Adrenal gland (tissue), 9 donors: ENCODE measurements at regions not wholly inside any gene's neighbourhood (a gene's known extent, or its start where the extent isn't known, plus 50 kb on each side); places are given as distances from the start of the nearest gene placed in this dataset.

Experiments
- DNase-seq, 7 donors: peaks; one replicate each; pipeline ENCODE4 v3.0.0-alpha.2; 2019 to 2020
- H3K27ac ChIP-seq, 5 donors: fragments of 200-600 bp; sonication (generic) in 4 of 5; 1 replicate in 3 of 5; 2 replicates in 2 of 5; pipeline versions ENCODE4 v1.5.1 to v1.8.0; 2016 to 2020; ENCODE audit warnings: mild to moderate bottlenecking in 1 of 5
- H3K27me3 ChIP-seq: fragments of 200-600 bp; 2 replicates; pipeline ENCODE4 v1.8.0; 2021
- H3K36me3 ChIP-seq, 2 donors: fragments of 200-600 bp; replicated peaks in 1 of 2; 1 replicate in 1 of 2; 2 replicates in 1 of 2; pipeline versions ENCODE4 v1.5.1 to v1.8.0; 2018 to 2022
- H3K4me1 ChIP-seq, 2 donors: fragments of 200-600 bp; replicated peaks in 1 of 2; 1 replicate in 1 of 2; 2 replicates in 1 of 2; pipeline versions ENCODE4 v1.5.1 to v1.8.0; 2018 to 2021
- H3K4me3 ChIP-seq, 4 donors: fragments of 200-600 bp; sonication (generic) in 3 of 4; one replicate each; pipeline ENCODE4 v1.5.1; 2016 to 2018
- H3K9me3 ChIP-seq, 3 donors: fragments of 200-600 bp; sonication (generic) in 1 of 3; replicated peaks in 1 of 3; 1 replicate in 2 of 3; 2 replicates in 1 of 3; pipeline versions ENCODE4 v1.5.1 to v1.8.0; 2016 to 2021
- POLR2A ChIP-seq, 2 donors: fragments of 450-650 bp; IDR thresholded peaks; one replicate each; pipeline ENCODE4 v1.6.1; 2017; ENCODE audit warnings: antibody characterized with exemption in 2 of 2, mild to moderate bottlenecking in 2 of 2, moderate library complexity in 1 of 2
- WGBS, 4 donors: extraction: QIAGEN DNeasy Blood & Tissue Kit in 2 of 4; methylation state at CpG; one replicate each; pipeline versions ENCODE4 v1.1.5 to v1.1.7; 2013 to 2017; 5-methylcytosine and 5-hydroxymethylcytosine counted together
- intact Hi-C, 2 donors: fragments of 100-400 bp; cut with DNase I; formaldehyde crosslinking; loops; one replicate each; pipeline versions ENCODE4 v1.14.1 to v1.15.0; 2022 to 2023
- TF ChIP-seq, protein P1 (sequence below), 6 experiments: fragments of 450-650 bp in 4 of 6; fragments of 200-600 bp in 2 of 6; sonication (generic) in 1 of 6; IDR thresholded peaks; 1 replicate in 5 of 6; 2 replicates in 1 of 6; pipeline versions ENCODE4 v1.5.1 to v1.8.0; 2016 to 2021; ENCODE audit warnings: antibody characterized with exemption in 6 of 6, mild to moderate bottlenecking in 2 of 6, moderate library complexity in 1 of 6
- donor health status: healthy with polysubstance abuse.
- donor health status: Bipolar disorder and iron deficiency.
- donor health status: DM: yes; HTN: yes; CAD: no.
- donor health status: DM: no; HTN: no; CAD: no.
- donor health status: DM: no; HTN: no; CAD: no.

DNA sequence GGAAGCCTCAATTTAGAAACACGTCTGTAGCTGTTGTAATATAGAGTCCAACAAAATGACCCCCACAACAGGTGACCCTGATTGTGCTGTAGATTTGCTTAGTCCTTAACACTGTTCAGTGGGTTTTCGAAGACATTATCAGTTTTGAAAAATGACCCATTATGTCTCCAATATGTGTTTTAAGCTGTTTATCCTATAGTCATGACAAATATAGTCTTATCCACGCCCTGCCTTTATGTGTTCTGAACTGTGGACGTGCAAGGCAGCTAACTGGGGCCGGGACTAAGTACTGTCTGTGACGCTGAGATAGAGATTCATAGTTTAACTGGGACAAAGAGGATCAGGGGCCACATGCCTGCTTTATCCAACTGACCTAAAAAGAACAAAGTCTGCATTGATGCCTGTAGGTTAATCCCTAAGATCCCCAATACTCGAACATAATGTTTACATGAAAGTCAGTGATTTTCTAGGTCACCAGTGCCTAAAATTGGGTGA lies 192.4 kb downstream of the CD83 start:
- no peak overlapping the region for H3K27ac ChIP-seq
- TF ChIP-seq POLR2A (IDR thresholded peaks at IDR 0.05): no peak
- TF ChIP-seq, protein P1, sequence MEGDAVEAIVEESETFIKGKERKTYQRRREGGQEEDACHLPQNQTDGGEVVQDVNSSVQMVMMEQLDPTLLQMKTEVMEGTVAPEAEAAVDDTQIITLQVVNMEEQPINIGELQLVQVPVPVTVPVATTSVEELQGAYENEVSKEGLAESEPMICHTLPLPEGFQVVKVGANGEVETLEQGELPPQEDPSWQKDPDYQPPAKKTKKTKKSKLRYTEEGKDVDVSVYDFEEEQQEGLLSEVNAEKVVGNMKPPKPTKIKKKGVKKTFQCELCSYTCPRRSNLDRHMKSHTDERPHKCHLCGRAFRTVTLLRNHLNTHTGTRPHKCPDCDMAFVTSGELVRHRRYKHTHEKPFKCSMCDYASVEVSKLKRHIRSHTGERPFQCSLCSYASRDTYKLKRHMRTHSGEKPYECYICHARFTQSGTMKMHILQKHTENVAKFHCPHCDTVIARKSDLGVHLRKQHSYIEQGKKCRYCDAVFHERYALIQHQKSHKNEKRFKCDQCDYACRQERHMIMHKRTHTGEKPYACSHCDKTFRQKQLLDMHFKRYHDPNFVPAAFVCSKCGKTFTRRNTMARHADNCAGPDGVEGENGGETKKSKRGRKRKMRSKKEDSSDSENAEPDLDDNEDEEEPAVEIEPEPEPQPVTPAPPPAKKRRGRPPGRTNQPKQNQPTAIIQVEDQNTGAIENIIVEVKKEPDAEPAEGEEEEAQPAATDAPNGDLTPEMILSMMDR (IDR thresholded peaks at IDR 0.05): no peak
- intact Hi-C loops: no loop called here
- H3K4me1 ChIP-seq: no peaks in the 10 kb centered on the region
- DNase-seq: no peak
- H3K27me3 ChIP-seq: no peaks in the 10 kb centered on the region
- H3K36me3 ChIP-seq: no peaks in the 10 kb centered on the region
- WGBS, 4 donors: 76 to 90% (median 83%) methylated on average over 7 of the region's 7 CpGs
- H3K9me3 ChIP-seq: no peaks in the 10 kb centered on the region
- no peak overlapping the region for H3K4me3 ChIP-seq

DNA sequence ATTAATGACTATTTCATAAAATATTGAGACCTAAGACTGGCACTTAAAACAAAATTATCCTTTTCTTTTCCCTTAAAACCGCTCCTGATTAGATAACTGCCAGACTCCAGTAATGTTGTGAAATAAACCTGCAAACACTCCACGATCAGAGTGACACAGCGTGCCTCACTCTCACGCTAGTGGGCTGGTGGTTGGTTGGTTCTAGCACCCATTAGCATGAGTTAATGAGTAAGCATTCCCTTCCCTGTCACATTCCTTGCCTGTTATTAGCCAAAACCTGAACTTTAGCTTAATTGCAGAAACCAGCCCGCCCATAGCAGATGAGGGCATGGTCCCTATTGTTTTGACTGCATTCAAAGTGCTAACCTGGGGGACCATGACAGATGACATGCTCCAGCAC lies 193.4 kb downstream of the CD83 start:
- no peaks in the 10 kb centered on the region for H3K9me3 ChIP-seq
- DNase-seq: no peak
- no peak for TF ChIP-seq POLR2A (IDR thresholded peaks at IDR 0.05)
- TF ChIP-seq, protein P1 (IDR thresholded peaks at IDR 0.05): no peak
- intact Hi-C loops: no loop called here
- no peaks in the 10 kb centered on the region for H3K36me3 ChIP-seq
- H3K27me3 ChIP-seq: no peaks in the 10 kb centered on the region
- no peak overlapping the region for H3K27ac ChIP-seq
- no peaks in the 10 kb centered on the region for H3K4me1 ChIP-seq
- WGBS, 4 donors: 83 to 95% (median 90%) methylated on average over 5 of the region's 5 CpGs
- H3K4me3 ChIP-seq: no peak overlapping the region

DNA sequence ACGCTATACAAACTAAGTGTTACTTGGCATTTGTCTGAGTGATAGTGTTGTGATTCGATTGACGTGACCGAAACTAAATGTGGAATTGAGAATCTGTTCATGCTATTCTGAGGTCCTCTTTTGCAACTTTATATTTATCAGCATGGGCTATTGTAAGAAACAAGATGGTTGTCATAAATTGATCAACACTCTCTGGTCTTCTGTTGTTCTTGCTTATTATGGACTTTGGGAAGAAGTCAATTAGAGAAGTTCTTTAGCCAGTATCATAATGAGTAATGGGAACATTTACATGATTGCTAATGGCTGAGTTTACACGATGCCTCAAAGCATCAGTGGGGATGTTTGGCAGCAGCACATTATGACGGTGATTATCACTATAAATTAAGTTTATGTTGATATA lies 195.0 kb downstream of the CD83 start:
- H3K4me1 ChIP-seq: no peaks in the 10 kb centered on the region
- no peak overlapping the region for H3K27ac ChIP-seq
- intact Hi-C loops: no loop called here
- no peaks in the 10 kb centered on the region for H3K9me3 ChIP-seq
- DNase-seq: no peak
- TF ChIP-seq, protein P1 (IDR thresholded peaks at IDR 0.05): no peak
- TF ChIP-seq POLR2A (IDR thresholded peaks at IDR 0.05): no peak
- 80 to 87% (median 83%) methylated on average over 6 of the region's 6 CpGs for WGBS, 4 donors
- no peak overlapping the region for H3K4me3 ChIP-seq
- no peaks in the 10 kb centered on the region for H3K27me3 ChIP-seq
- no peaks in the 10 kb centered on the region for H3K36me3 ChIP-seq

DNA sequence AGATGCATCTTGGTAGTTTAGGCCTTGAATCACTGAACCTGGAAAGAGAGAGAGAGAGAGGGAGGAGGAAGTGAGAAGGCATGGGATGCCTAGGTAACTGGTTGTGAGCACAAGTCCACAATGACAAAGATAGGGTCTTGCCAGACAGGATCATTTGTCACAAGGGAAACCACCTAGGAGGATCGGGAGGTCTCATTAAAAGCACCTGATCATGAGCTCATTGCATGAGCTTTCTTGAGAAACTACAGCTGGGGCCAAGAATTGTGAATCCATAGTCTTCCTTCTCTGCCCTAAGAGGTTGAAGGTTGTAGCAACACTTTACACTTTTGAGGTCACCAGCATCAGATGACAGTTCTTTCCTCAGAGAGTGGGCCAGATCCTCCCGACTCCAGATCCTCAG lies 195.7 kb downstream of the CD83 start:
- Histone ChIP-seq H3K27me3 (no peaks in the 10 kb centered on the region), H3K36me3 (no peaks in the 10 kb centered on the region), H3K27ac (no peak overlapping the region), H3K4me3 (no peak overlapping the region), H3K4me1 (no peaks in the 10 kb centered on the region), H3K9me3 (no peaks in the 10 kb centered on the region)
- no peak for DNase-seq
- TF ChIP-seq POLR2A (IDR thresholded peaks at IDR 0.05): no peak
- TF ChIP-seq, protein P1 (IDR thresholded peaks at IDR 0.05): no peak
- intact Hi-C loops: no loop called here
- 88 to 94% (median 92%) methylated on average over 2 of the region's 2 CpGs for WGBS, 4 donors
